Smooth muscle cell (in vitro differentiated cells): ENCODE measurements at regions not wholly inside any gene's neighbourhood (a gene's known extent, or its start where the extent isn't known, plus 50 kb on each side); places are given as distances from the start of the nearest gene placed in this dataset.

ENCODE experiments used
- DNase-seq: peaks from one replicate; lab custom pipeline; 2025; ENCODE audit not compliant: unreplicated experiment; lab: John Stamatoyannopoulos, UW
- H2AFZ ChIP-seq: fragments of 200-600 bp; sonication (generic); 2 replicates; pipeline ENCODE4 v1.6.0; 2016; ENCODE audit warnings: antibody characterized with exemption, low read depth, mild to moderate bottlenecking
- H3F3A ChIP-seq: fragments of 200-600 bp; sonication (generic); 2 replicates; pipeline ENCODE4 v1.6.0; 2017; ENCODE audit warnings: antibody characterized with exemption, low read depth
- H3K27ac ChIP-seq: fragments of 200-600 bp; sonication (generic); 2 replicates; pipeline ENCODE4 v1.5.1; 2016; ENCODE audit warnings: low read depth, mild to moderate bottlenecking
- H3K27me3 ChIP-seq: fragments of 200-600 bp; sonication (generic); 2 replicates; pipeline ENCODE4 v1.6.1; 2016; ENCODE audit warnings: low read depth, mild to moderate bottlenecking
- H3K36me3 ChIP-seq: fragments of 200-600 bp; sonication (generic); 2 replicates; pipeline ENCODE4 v1.5.1; 2016; ENCODE audit warnings: low read depth
- H3K4me1 ChIP-seq: fragments of 200-600 bp; sonication (generic); 2 replicates; pipeline ENCODE4 v1.5.1; 2016; ENCODE audit warnings: low read depth
- H3K4me2 ChIP-seq: fragments of 200-600 bp; sonication (generic); 2 replicates; pipeline ENCODE4 v1.6.0; 2016; ENCODE audit warnings: mild to moderate bottlenecking
- H3K4me3 ChIP-seq: fragments of 200-600 bp; sonication (generic); 2 replicates; pipeline ENCODE4 v1.5.1; 2016; ENCODE audit warnings: mild to moderate bottlenecking
- H3K79me2 ChIP-seq: fragments of 200-600 bp; sonication (generic); 2 replicates; pipeline ENCODE4 v1.6.0; 2016; ENCODE audit warnings: low read depth, mild to moderate bottlenecking
- H3K9ac ChIP-seq: fragments of 200-600 bp; sonication (generic); 2 replicates; pipeline ENCODE4 v1.6.0; 2016; ENCODE audit warnings: low read depth
- H3K9me3 ChIP-seq: fragments of 200-600 bp; sonication (generic); replicated peaks from 2 replicates; pipeline ENCODE4 v1.5.1; 2016; ENCODE audit warnings: low read depth
- H4K20me1 ChIP-seq: fragments of 200-600 bp; sonication (generic); 2 replicates; pipeline ENCODE4 v1.6.0; 2016; ENCODE audit warnings: low read depth
- WGBS: methylation state at CpG from one replicate; pipeline ENCODE4 v1.1.7; 2016; ENCODE audit warnings: low lambda C conversion rate; 5-methylcytosine and 5-hydroxymethylcytosine counted together
- TF ChIP-seq, protein P1 (sequence below): fragments of 200-600 bp; sonication (generic); IDR thresholded peaks from 2 replicates; pipeline ENCODE4 v1.5.1; 2017; ENCODE audit warnings: borderline replicate concordance, mild to moderate bottlenecking, antibody characterized with exemption; ENCODE audit not compliant: insufficient read depth, poor library complexity, severe bottlenecking

DNA sequence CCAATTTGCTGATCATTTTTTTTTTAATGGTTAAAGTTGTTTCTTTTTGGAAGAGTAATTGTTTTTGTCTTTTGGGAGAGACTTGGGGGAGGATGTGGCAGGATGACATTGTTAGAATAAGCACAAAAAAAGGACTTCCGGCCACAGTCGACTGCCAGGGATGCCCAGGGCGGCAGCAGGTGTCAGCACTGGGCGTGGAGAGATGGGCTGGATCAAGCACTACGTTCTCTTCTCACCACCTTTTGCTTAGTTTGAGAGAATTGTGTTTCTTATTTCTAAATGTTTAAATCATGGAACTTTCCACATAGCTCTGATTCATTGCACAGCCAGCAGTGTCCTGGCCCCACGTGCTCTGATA lies 104.6 kb upstream of the FRMD1 start:
- H3K4me1 ChIP-seq = peaks cover 7% of the 10 kb centered on the region
- no peak overlapping the region for H3K4me3 ChIP-seq
- no peaks in the 10 kb centered on the region for H3K79me2 ChIP-seq
- no peak overlapping the region for H3K27ac ChIP-seq
- no peak for DNase-seq
- H4K20me1 ChIP-seq = no peaks in the 10 kb centered on the region
- H3K9ac ChIP-seq = no peak overlapping the region
- H3K27me3 ChIP-seq = no peaks in the 10 kb centered on the region
- no peak overlapping the region for H2AFZ ChIP-seq
- H3K36me3 ChIP-seq = no peaks in the 10 kb centered on the region
- WGBS = 85% methylated on average over 6 of the region's 6 CpGs
- no peaks in the 10 kb centered on the region for H3F3A ChIP-seq
- no peaks in the 10 kb centered on the region for H3K9me3 ChIP-seq
- no peak overlapping the region for H3K4me2 ChIP-seq
- TF ChIP-seq, protein P1, sequence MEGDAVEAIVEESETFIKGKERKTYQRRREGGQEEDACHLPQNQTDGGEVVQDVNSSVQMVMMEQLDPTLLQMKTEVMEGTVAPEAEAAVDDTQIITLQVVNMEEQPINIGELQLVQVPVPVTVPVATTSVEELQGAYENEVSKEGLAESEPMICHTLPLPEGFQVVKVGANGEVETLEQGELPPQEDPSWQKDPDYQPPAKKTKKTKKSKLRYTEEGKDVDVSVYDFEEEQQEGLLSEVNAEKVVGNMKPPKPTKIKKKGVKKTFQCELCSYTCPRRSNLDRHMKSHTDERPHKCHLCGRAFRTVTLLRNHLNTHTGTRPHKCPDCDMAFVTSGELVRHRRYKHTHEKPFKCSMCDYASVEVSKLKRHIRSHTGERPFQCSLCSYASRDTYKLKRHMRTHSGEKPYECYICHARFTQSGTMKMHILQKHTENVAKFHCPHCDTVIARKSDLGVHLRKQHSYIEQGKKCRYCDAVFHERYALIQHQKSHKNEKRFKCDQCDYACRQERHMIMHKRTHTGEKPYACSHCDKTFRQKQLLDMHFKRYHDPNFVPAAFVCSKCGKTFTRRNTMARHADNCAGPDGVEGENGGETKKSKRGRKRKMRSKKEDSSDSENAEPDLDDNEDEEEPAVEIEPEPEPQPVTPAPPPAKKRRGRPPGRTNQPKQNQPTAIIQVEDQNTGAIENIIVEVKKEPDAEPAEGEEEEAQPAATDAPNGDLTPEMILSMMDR = no peak

DNA sequence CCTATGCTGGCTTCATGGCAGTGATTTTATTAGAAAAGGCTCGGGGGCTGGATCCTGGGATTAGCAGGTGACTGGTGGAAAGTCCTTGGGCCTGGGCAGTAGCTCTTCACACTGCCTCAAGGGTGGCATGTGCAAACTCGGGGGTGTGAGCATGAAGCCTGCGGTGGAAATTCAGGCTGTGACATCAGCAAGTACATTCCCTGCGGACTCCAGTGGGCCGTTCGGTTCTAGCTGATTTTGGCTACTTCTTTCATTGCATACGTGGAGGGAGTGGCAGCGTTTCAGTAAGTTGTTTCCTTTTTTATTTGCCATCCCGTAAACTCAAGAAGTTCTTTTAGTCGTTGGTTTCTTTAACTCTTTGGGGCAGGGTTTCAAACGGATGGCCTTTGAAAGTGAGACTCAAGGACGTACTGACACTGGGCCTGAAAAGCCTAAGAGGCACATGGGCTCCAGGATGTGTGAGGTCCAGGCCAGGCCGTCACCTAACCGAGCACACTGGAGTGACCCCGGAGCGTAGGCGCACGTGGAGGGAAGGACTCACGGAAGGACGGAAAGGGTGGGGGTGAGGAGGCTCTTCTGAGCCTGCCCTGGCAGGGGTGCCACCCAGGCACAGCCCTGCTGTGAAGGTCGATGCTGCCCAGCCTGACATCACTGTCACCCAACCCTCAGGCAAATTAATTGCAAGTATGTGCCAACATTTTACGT lies 104.0 kb upstream of the FRMD1 start:
- H4K20me1 ChIP-seq = no peaks in the 10 kb centered on the region
- H3K4me2 ChIP-seq = no peak overlapping the region
- no peaks in the 10 kb centered on the region for H3K27me3 ChIP-seq
- no peak overlapping the region for H3K9ac ChIP-seq
- TF ChIP-seq, protein P1 = no peak
- H3K27ac ChIP-seq = no peak overlapping the region
- no peak overlapping the region for H3K4me3 ChIP-seq
- no peak for DNase-seq
- no peaks in the 10 kb centered on the region for H3K79me2 ChIP-seq
- H3K4me1 ChIP-seq = peaks cover 7% of the 10 kb centered on the region
- WGBS = 90% methylated on average over 22 of the region's 22 CpGs
- H3F3A ChIP-seq = no peaks in the 10 kb centered on the region
- H3K36me3 ChIP-seq = no peaks in the 10 kb centered on the region
- H2AFZ ChIP-seq = no peak overlapping the region
- no peaks in the 10 kb centered on the region for H3K9me3 ChIP-seq

DNA sequence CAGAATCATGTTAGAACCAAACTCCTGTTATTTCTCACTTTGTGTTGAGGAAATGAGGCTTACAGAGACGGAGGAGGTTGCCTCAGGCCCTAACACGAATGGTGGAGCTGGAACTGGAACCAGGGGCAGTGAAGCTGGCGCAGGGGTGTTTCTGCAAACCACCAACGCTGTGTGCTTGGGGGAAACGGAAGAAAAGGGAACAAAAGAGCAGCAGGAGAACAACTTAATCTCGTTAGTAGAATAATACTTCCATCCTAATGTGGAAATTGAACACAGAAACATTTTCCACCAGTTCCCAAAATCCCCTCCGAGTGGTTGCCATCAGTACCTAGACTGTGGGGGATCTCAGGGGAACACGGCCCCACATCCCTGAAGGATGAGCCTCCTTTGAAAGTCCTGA lies 103.4 kb upstream of the FRMD1 start:
- no peak for DNase-seq

More for the DNA sequence above, 103.4 kb upstream of the FRMD1 start:
- TF ChIP-seq, protein P1 = no peak
- H3K9me3 ChIP-seq = no peaks in the 10 kb centered on the region
- H3K79me2 ChIP-seq = no peaks in the 10 kb centered on the region
- peaks cover 7% of the 10 kb centered on the region for H3K4me1 ChIP-seq
- H3K36me3 ChIP-seq = no peaks in the 10 kb centered on the region
- H2AFZ ChIP-seq = no peak overlapping the region
- 85% methylated on average over 8 of the region's 8 CpGs for WGBS
- H3F3A ChIP-seq = no peaks in the 10 kb centered on the region
- no peaks in the 10 kb centered on the region for H3K27me3 ChIP-seq
- no peak overlapping the region for H3K4me2 ChIP-seq
- no peak overlapping the region for H3K9ac ChIP-seq
- H3K27ac ChIP-seq = no peak overlapping the region
- H3K4me3 ChIP-seq = no peak overlapping the region
- no peaks in the 10 kb centered on the region for H4K20me1 ChIP-seq
